Neuronal stem cell (in vitro differentiated cells): ENCODE measurements at regions not wholly inside any gene's neighbourhood (a gene's known extent, or its start where the extent isn't known, plus 50 kb on each side); places are given as distances from the start of the nearest gene placed in this dataset.

Experiments used
- DNase-seq: peaks from one replicate; pipeline ENCODE4 v3.0.0-alpha.2; 2013; ENCODE audit warnings: low spot score
- H2AFZ ChIP-seq: one replicate; pipeline ENCODE4 v1.6.1; 2013; ENCODE audit warnings: mild to moderate bottlenecking, low read length, inconsistent platforms
- H2AK5ac ChIP-seq: 2 replicates; pipeline ENCODE4 v1.6.1; 2013; ENCODE audit warnings: low read depth, mild to moderate bottlenecking, inconsistent platforms, low read length, moderate library complexity, mixed read lengths
- H2BK120ac ChIP-seq: 2 replicates; pipeline ENCODE4 v1.6.1; 2013; ENCODE audit warnings: low read depth, mild to moderate bottlenecking, inconsistent platforms, low read length, moderate library complexity, mixed read lengths
- H2BK12ac ChIP-seq: one replicate; pipeline ENCODE4 v1.6.1; 2013; ENCODE audit warnings: low read length, inconsistent platforms
- H2BK15ac ChIP-seq: 2 replicates; pipeline ENCODE4 v1.6.1; 2013; ENCODE audit warnings: mild to moderate bottlenecking, low read length, inconsistent platforms, mixed read lengths
- H2BK5ac ChIP-seq: one replicate; pipeline ENCODE4 v1.6.1; 2013; ENCODE audit warnings: inconsistent platforms, mild to moderate bottlenecking, low read length, moderate library complexity
- H3K14ac ChIP-seq: one replicate; pipeline ENCODE4 v1.6.1; 2013; ENCODE audit warnings: low read length, inconsistent platforms
- H3K18ac ChIP-seq: 2 replicates; pipeline ENCODE4 v1.6.1; 2013; ENCODE audit warnings: low read length, inconsistent platforms
- H3K23ac ChIP-seq: 2 replicates; pipeline ENCODE4 v1.6.1; 2013; ENCODE audit warnings: low read depth, mild to moderate bottlenecking, mixed read lengths, low read length, inconsistent platforms; ENCODE audit not compliant: poor library complexity
- H3K27ac ChIP-seq: replicated peaks from 3 replicates; pipeline ENCODE4 v1.5.1; 2013; ENCODE audit warnings: low read length, inconsistent platforms
- H3K27me3 ChIP-seq, 3 experiments: 2 replicates each; pipeline ENCODE4 v1.6.1; 2013; ENCODE audit warnings: low read length in 3 of 3, mild to moderate bottlenecking in 2 of 3, inconsistent platforms in 1 of 3, low read depth in 1 of 3, mixed read lengths in 1 of 3, moderate library complexity in 1 of 3; ENCODE audit not compliant: control insufficient read depth in 3 of 3, insufficient read depth in 3 of 3
- H3K36me3 ChIP-seq, 2 donors: replicated peaks in 1 of 2; 2 replicates each; pipeline ENCODE4 v1.6.1; 2013; ENCODE audit warnings: low read length in 2 of 2; ENCODE audit not compliant: control insufficient read depth in 2 of 2, insufficient read depth in 2 of 2
- H3K4ac ChIP-seq: 2 replicates; pipeline ENCODE4 v1.6.1; 2013; ENCODE audit warnings: inconsistent platforms, mild to moderate bottlenecking, low read length, moderate library complexity
- H3K4me1 ChIP-seq, 2 donors: 1 replicate in 1 of 2; 2 replicates in 1 of 2; pipeline ENCODE4 v1.6.1; 2013; ENCODE audit warnings: low read length in 2 of 2, low read depth in 1 of 2; ENCODE audit not compliant: control insufficient read depth in 2 of 2, insufficient read depth in 1 of 2
- H3K4me2 ChIP-seq: one replicate; pipeline ENCODE4 v1.6.1; 2013; ENCODE audit warnings: mild to moderate bottlenecking, low read length, inconsistent platforms; ENCODE audit not compliant: insufficient read depth, poor library complexity, severe bottlenecking
- H3K4me3 ChIP-seq, 2 donors: 2 replicates each; pipeline ENCODE4 v1.5.1; 2013; ENCODE audit warnings: low read length in 2 of 2, mild to moderate bottlenecking in 2 of 2, inconsistent platforms in 1 of 2, moderate library complexity in 1 of 2
- H3K79me1 ChIP-seq: one replicate; pipeline ENCODE4 v1.6.1; 2013; ENCODE audit warnings: low read depth, mild to moderate bottlenecking, inconsistent platforms, low read length, moderate library complexity
- H3K9ac ChIP-seq: one replicate; pipeline ENCODE4 v1.6.1; 2013; ENCODE audit warnings: mild to moderate bottlenecking, low read depth, low read length, inconsistent platforms; ENCODE audit not compliant: poor library complexity
- H3K9me3 ChIP-seq, 2 donors: replicated peaks in 1 of 2; 2 replicates each; pipeline versions ENCODE3 to v1.6.1; 2013; ENCODE audit warnings: low read length in 2 of 2, mild to moderate bottlenecking in 2 of 2, inconsistent platforms in 1 of 2, low read depth in 1 of 2, mixed read lengths in 1 of 2, moderate library complexity in 1 of 2; ENCODE audit not compliant: control insufficient read depth in 2 of 2, insufficient read depth in 1 of 2
- H4K8ac ChIP-seq: one replicate; pipeline ENCODE4 v1.6.1; 2013; ENCODE audit warnings: low read depth, mild to moderate bottlenecking, inconsistent platforms, low read length, moderate library complexity
- H4K91ac ChIP-seq: one replicate; pipeline ENCODE4 v1.6.1; 2013; ENCODE audit warnings: low read length, low read depth, mild to moderate bottlenecking, inconsistent platforms; ENCODE audit not compliant: poor library complexity
- WGBS, 2 donors: extraction: QIAGEN DNeasy Blood & Tissue Kit; methylation state at CpG; one replicate each; pipeline ENCODE4 v1.1.7; 2013; ENCODE audit warnings: missing lambda C conversion rate in 2 of 2, mixed read lengths in 1 of 2; ENCODE audit not compliant: insufficient read length in 2 of 2, insufficient replicate concordance in 1 of 2; ENCODE audit errors: extremely low coverage in 2 of 2; 5-methylcytosine and 5-hydroxymethylcytosine counted together

GRCh38 chr2:193527146-193527545 is 1332.4 kb upstream of the TMEFF2 start:
- Histone ChIP-seq H4K8ac (no peak overlapping the region), H2BK120ac (no peak overlapping the region), H3K14ac (no peak overlapping the region), H2BK12ac (no peak overlapping the region), H2AK5ac (no peak overlapping the region), H3K4me1 (no peaks in the 10 kb centered on the region), H3K27me3 (no peaks in the 10 kb centered on the region), H3K4ac (no peak overlapping the region), H3K9ac (no peak overlapping the region), H3K4me2 (no peak overlapping the region), H3K23ac (no peak overlapping the region), H3K9me3 (no peaks in the 10 kb centered on the region), H4K91ac (no peak overlapping the region), H3K18ac (no peak overlapping the region), H2BK5ac (no peak overlapping the region), H3K4me3 (no peak overlapping the region), H3K27ac (no peak overlapping the region), H3K36me3 (no peaks in the 10 kb centered on the region), H3K79me1 (no peaks in the 10 kb centered on the region), H2BK15ac (no peak overlapping the region), H2AFZ (no peak overlapping the region)
- DNase-seq: no peak
- no CpG with 5 or more reads among the region's 3 CpGs for WGBS, 2 donors

GRCh38 chr2:193523662-193524061 is 1328.9 kb upstream of the TMEFF2 start:
- H2AK5ac ChIP-seq: no peak overlapping the region
- no peak overlapping the region for H3K27ac ChIP-seq
- H2BK15ac ChIP-seq: no peak overlapping the region
- no CpG with 5 or more reads among the region's 1 CpG for WGBS, 2 donors
- no peak overlapping the region for H2AFZ ChIP-seq
- no peak overlapping the region for H2BK120ac ChIP-seq
- no peak overlapping the region for H3K4ac ChIP-seq
- DNase-seq: no peak
- H3K18ac ChIP-seq: no peak overlapping the region
- H3K4me1 ChIP-seq: no peaks in the 10 kb centered on the region
- no peak overlapping the region for H3K4me2 ChIP-seq
- no peak overlapping the region for H3K14ac ChIP-seq
- H3K36me3 ChIP-seq: no peaks in the 10 kb centered on the region
- no peaks in the 10 kb centered on the region for H3K27me3 ChIP-seq
- no peaks in the 10 kb centered on the region for H3K79me1 ChIP-seq
- no peak overlapping the region for H4K8ac ChIP-seq
- H3K9ac ChIP-seq: no peak overlapping the region
- H2BK5ac ChIP-seq: no peak overlapping the region
- no peak overlapping the region for H3K23ac ChIP-seq
- no peak overlapping the region for H3K4me3 ChIP-seq
- H2BK12ac ChIP-seq: no peak overlapping the region
- no peaks in the 10 kb centered on the region for H3K9me3 ChIP-seq
- H4K91ac ChIP-seq: no peak overlapping the region

GRCh38 chr2:193521523-193521922 is 1326.8 kb upstream of the TMEFF2 start:
- H3K4ac ChIP-seq: no peak overlapping the region
- H3K14ac ChIP-seq: no peak overlapping the region
- no peaks in the 10 kb centered on the region for H3K4me1 ChIP-seq
- H2AK5ac ChIP-seq: no peak overlapping the region
- H3K9ac ChIP-seq: no peak overlapping the region
- no peaks in the 10 kb centered on the region for H3K27me3 ChIP-seq
- H2BK12ac ChIP-seq: no peak overlapping the region
- no peak overlapping the region for H3K4me3 ChIP-seq
- H2AFZ ChIP-seq: no peak overlapping the region
- no peak overlapping the region for H3K18ac ChIP-seq
- H3K4me2 ChIP-seq: no peak overlapping the region
- H3K36me3 ChIP-seq: no peaks in the 10 kb centered on the region
- no peaks in the 10 kb centered on the region for H3K79me1 ChIP-seq
- H2BK15ac ChIP-seq: no peak overlapping the region
- no peak for DNase-seq
- WGBS, 2 donors: no CpG with 5 or more reads among the region's 2 CpGs
- H4K91ac ChIP-seq: no peak overlapping the region
- H3K9me3 ChIP-seq: no peaks in the 10 kb centered on the region
- H4K8ac ChIP-seq: no peak overlapping the region
- H3K27ac ChIP-seq: no peak overlapping the region
- H2BK120ac ChIP-seq: no peak overlapping the region
- H3K23ac ChIP-seq: no peak overlapping the region
- H2BK5ac ChIP-seq: no peak overlapping the region

GRCh38 chr2:193520709-193521458 is 1326.2 kb upstream of the TMEFF2 start:
- Histone ChIP-seq H3K27ac (no peak overlapping the region), H4K8ac (no peak overlapping the region), H3K4me2 (no peak overlapping the region), H3K36me3 (no peaks in the 10 kb centered on the region), H3K18ac (no peak overlapping the region), H2BK120ac (no peak overlapping the region), H4K91ac (no peak overlapping the region), H3K4ac (no peak overlapping the region), H3K79me1 (no peaks in the 10 kb centered on the region), H2AFZ (no peak overlapping the region), H3K9ac (no peak overlapping the region), H2BK5ac (no peak overlapping the region), H2AK5ac (no peak overlapping the region), H2BK12ac (no peak overlapping the region), H3K4me3 (no peak overlapping the region), H3K23ac (no peak overlapping the region), H3K14ac (no peak overlapping the region), H3K4me1 (no peaks in the 10 kb centered on the region), H3K27me3 (no peaks in the 10 kb centered on the region), H3K9me3 (no peaks in the 10 kb centered on the region), H2BK15ac (no peak overlapping the region)
- no CpG with 5 or more reads among the region's 5 CpGs for WGBS, 2 donors
- no peak for DNase-seq
